Trophoblast cell (in vitro differentiated cells and primary cell): ENCODE measurements at regions not wholly inside any gene's neighbourhood (a gene's known extent, or its start where the extent isn't known, plus 50 kb on each side); places are given as distances from the start of the nearest gene placed in this dataset.
A peak's percentile ranks its signal among the peaks of the same experiment; 100 is the strongest.

Experiments
- DNase-seq, 2 donors: peaks; one replicate each; pipeline ENCODE4 v3.0.0-alpha.2; 2016
- H2AFZ ChIP-seq: 2 replicates; pipeline ENCODE4 v1.6.1; 2013; ENCODE audit warnings: low read length, moderate library complexity, mild to moderate bottlenecking; ENCODE audit not compliant: insufficient read depth, poor library complexity
- H2AK5ac ChIP-seq: 2 replicates; pipeline ENCODE4 v1.6.1; 2013; ENCODE audit warnings: mild to moderate bottlenecking, low read length
- H2BK120ac ChIP-seq: 2 replicates; pipeline ENCODE4 v1.6.1; 2013; ENCODE audit warnings: low read length, mild to moderate bottlenecking, moderate library complexity; ENCODE audit not compliant: insufficient read depth, poor library complexity
- H2BK12ac ChIP-seq: 2 replicates; pipeline ENCODE4 v1.6.1; 2013; ENCODE audit warnings: mild to moderate bottlenecking, low read length, moderate library complexity
- H2BK5ac ChIP-seq: 2 replicates; pipeline ENCODE4 v1.6.1; 2013; ENCODE audit warnings: low read length, low read depth, moderate library complexity, mild to moderate bottlenecking; ENCODE audit not compliant: poor library complexity
- H3K14ac ChIP-seq: 2 replicates; pipeline ENCODE4 v1.6.1; 2013; ENCODE audit warnings: mild to moderate bottlenecking, low read length
- H3K18ac ChIP-seq: 2 replicates; pipeline ENCODE4 v1.6.1; 2013; ENCODE audit warnings: mild to moderate bottlenecking, low read length
- H3K23ac ChIP-seq: 2 replicates; pipeline ENCODE4 v1.6.1; 2013; ENCODE audit warnings: low read length
- H3K27ac ChIP-seq: 2 replicates; pipeline ENCODE4 v1.5.1; 2013; ENCODE audit warnings: low read depth, mild to moderate bottlenecking, inconsistent platforms, low read length, moderate library complexity
- H3K27me3 ChIP-seq: 2 replicates; pipeline ENCODE4 v1.6.1; 2013; ENCODE audit warnings: inconsistent platforms, mild to moderate bottlenecking, low read length, moderate library complexity; ENCODE audit not compliant: insufficient read depth
- H3K36me3 ChIP-seq, 2 experiments: 1 replicate in 1 of 2; 2 replicates in 1 of 2; pipeline ENCODE4 v1.6.1; 2013; ENCODE audit warnings: low read length in 2 of 2, mild to moderate bottlenecking in 2 of 2, moderate library complexity in 1 of 2; ENCODE audit not compliant: insufficient read depth in 2 of 2, control insufficient read depth in 1 of 2
- H3K4ac ChIP-seq: 2 replicates; pipeline ENCODE4 v1.6.1; 2013; ENCODE audit warnings: low read depth, mild to moderate bottlenecking, low read length, moderate library complexity
- H3K4me1 ChIP-seq, 2 experiments: 1 replicate in 1 of 2; 2 replicates in 1 of 2; pipeline ENCODE4 v1.6.1; 2013; ENCODE audit warnings: low read length in 2 of 2, mild to moderate bottlenecking in 2 of 2, moderate library complexity in 1 of 2; ENCODE audit not compliant: insufficient read depth in 2 of 2, control insufficient read depth in 1 of 2
- H3K4me2 ChIP-seq: 2 replicates; pipeline ENCODE4 v1.6.1; 2013; ENCODE audit warnings: inconsistent platforms, mild to moderate bottlenecking, low read length, moderate library complexity
- H3K4me3 ChIP-seq: 2 replicates; pipeline ENCODE4 v1.5.1; 2013; ENCODE audit warnings: mild to moderate bottlenecking, low read depth, low read length, inconsistent platforms
- H3K79me1 ChIP-seq: one replicate; pipeline ENCODE4 v1.6.1; 2013; ENCODE audit warnings: low read length
- H3K79me2 ChIP-seq: 2 replicates; pipeline ENCODE4 v1.6.1; 2013; ENCODE audit warnings: low read length, mild to moderate bottlenecking; ENCODE audit not compliant: control insufficient read depth, insufficient read depth, poor library complexity
- H3K9ac ChIP-seq: 2 replicates; pipeline ENCODE4 v1.6.1; 2013; ENCODE audit warnings: mild to moderate bottlenecking, low read length
- H3K9me3 ChIP-seq: 2 replicates; pipeline ENCODE4 v1.6.1; 2013; ENCODE audit warnings: low read depth, mild to moderate bottlenecking, control low read depth, inconsistent platforms, low read length; ENCODE audit not compliant: insufficient read depth
- H4K12ac ChIP-seq: 2 replicates; pipeline ENCODE4 v1.6.1; 2013; ENCODE audit warnings: low read depth, mild to moderate bottlenecking, low read length, moderate library complexity
- H4K8ac ChIP-seq: 2 replicates; pipeline ENCODE4 v1.6.1; 2013; ENCODE audit warnings: low read depth, mild to moderate bottlenecking, low read length, moderate library complexity
- H4K91ac ChIP-seq: one replicate; pipeline ENCODE4 v1.6.1; 2013; ENCODE audit warnings: low read depth, mild to moderate bottlenecking, low read length, moderate library complexity
- WGBS: extraction: QIAGEN DNeasy Blood & Tissue Kit; methylation state at CpG from one replicate; pipeline ENCODE4 v1.1.7; 2013; ENCODE audit warnings: missing lambda C conversion rate; ENCODE audit not compliant: insufficient read length, insufficient coverage; ENCODE audit errors: extremely low coverage; 5-methylcytosine and 5-hydroxymethylcytosine counted together

- no peak overlapping the region for H4K8ac ChIP-seq
- H2BK5ac ChIP-seq: peak overlapping the region; percentile 2
- H3K79me1 ChIP-seq: peaks cover 10% of the 10 kb centered on the region
- H4K12ac ChIP-seq: no peak overlapping the region
- H3K4me3 ChIP-seq: no peak overlapping the region
- H3K18ac ChIP-seq: peak overlapping the region; percentile 7
- H3K27me3 ChIP-seq: no peaks in the 10 kb centered on the region
- no peak overlapping the region for H3K4ac ChIP-seq
- peak overlapping the region; percentile 0 for H3K27ac ChIP-seq
- H3K9ac ChIP-seq: no peak overlapping the region
- peak overlapping the region; percentile 3 for H3K4me2 ChIP-seq
- no peak overlapping the region for H2AK5ac ChIP-seq
- no peak overlapping the region for H3K14ac ChIP-seq
- H2AFZ ChIP-seq: no peak overlapping the region
- H3K79me2 ChIP-seq: no peaks in the 10 kb centered on the region
- no peaks in the 10 kb centered on the region for H3K36me3 ChIP-seq
- no CpG with 5 or more reads among the region's 11 CpGs for WGBS
- H2BK120ac ChIP-seq: peak overlapping the region; percentile 9
- peak in 1 of 2 donors; percentile 18 for DNase-seq
- H3K23ac ChIP-seq: no peak overlapping the region
- no peaks in the 10 kb centered on the region for H3K9me3 ChIP-seq
- H2BK12ac ChIP-seq: peak overlapping the region; percentile 20
- H3K4me1 ChIP-seq: peaks cover 12 to 17% of the 10 kb centered on the region in 2 experiments
- peak overlapping the region; percentile 25 for H4K91ac ChIP-seq
Observed at GRCh38 chr1:228804640-228805413, 69.5 kb downstream of the RHOU start.

DNA sequence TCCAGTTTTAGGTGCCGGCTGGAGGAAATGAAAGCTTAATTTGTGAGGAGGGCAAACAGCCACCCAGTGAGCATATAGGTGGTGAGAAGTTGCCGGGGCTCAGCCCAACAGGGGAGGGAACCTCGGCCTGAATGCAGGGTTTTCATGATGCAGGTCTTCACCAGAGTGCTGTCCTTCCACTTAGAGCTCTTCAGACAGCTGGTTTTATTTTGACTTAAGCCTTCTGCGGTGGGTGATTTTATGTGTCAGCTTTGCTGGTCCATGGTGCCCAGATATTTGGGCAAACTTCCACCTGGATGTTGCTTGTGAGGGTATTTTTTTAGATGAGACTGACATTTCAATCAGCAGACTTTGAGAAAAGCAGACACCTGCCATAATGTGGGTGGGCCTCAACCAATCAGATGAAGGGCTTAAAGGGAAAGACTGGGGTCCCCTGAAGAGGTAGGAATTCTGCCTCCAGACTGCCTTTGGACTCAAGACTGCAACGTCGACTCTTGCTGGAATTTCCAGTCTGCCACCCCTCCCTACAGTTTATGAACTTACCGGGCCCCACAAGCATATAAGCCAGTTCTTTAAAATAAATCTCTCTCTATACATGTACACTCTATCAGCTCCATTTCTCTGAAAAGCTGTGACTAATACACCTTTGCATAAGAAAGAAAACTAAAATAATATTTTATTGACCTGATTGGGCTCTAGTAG, 72.8 kb downstream of the RHOU start:
- no peaks in the 10 kb centered on the region for H3K9me3 ChIP-seq
- WGBS: no CpG with 5 or more reads among the region's 7 CpGs
- H3K79me2 ChIP-seq: no peaks in the 10 kb centered on the region

GRCh38 chr1:228809621-228810394, 74.5 kb downstream of the RHOU start:
- H3K9me3 ChIP-seq: no peaks in the 10 kb centered on the region
- peak; percentile 98 to 99 for DNase-seq
- H2BK12ac ChIP-seq: peak overlapping the region; percentile 37
- H3K36me3 ChIP-seq: no peaks in the 10 kb centered on the region
- peak overlapping the region; percentile 72 for H3K27ac ChIP-seq
- peaks cover 20% of the 10 kb centered on the region for H3K79me1 ChIP-seq
- no peak overlapping the region for H3K4me3 ChIP-seq
- no peak overlapping the region for H4K8ac ChIP-seq
- no peak overlapping the region for H3K14ac ChIP-seq
- H3K23ac ChIP-seq: no peak overlapping the region
- no peak overlapping the region for H4K12ac ChIP-seq
- no peak overlapping the region for H3K9ac ChIP-seq
- H2AK5ac ChIP-seq: no peak overlapping the region
- no peak overlapping the region for H3K4me2 ChIP-seq
- no peak overlapping the region for H3K18ac ChIP-seq
- H4K91ac ChIP-seq: peak overlapping the region; percentile 67
- H3K4ac ChIP-seq: no peak overlapping the region
- H2BK5ac ChIP-seq: no peak overlapping the region
- no CpG with 5 or more reads among the region's 7 CpGs for WGBS
- peaks cover 18 to 25% of the 10 kb centered on the region in 2 experiments for H3K4me1 ChIP-seq
- no peaks in the 10 kb centered on the region for H3K79me2 ChIP-seq
- H2AFZ ChIP-seq: no peak overlapping the region
- peak overlapping the region; percentile 28 for H2BK120ac ChIP-seq
- no peaks in the 10 kb centered on the region for H3K27me3 ChIP-seq

More for the DNA sequence above, 72.8 kb downstream of the RHOU start:
- Histone ChIP-seq H3K4me2 (no peak overlapping the region), H3K4me1 (peaks cover 22 to 25% of the 10 kb centered on the region in 2 experiments), H3K36me3 (no peaks in the 10 kb centered on the region), H3K4ac (no peak overlapping the region), H4K8ac (no peak overlapping the region), H2AK5ac (no peak overlapping the region), H4K91ac (peak overlapping the region; percentile 23), H2BK5ac (no peak overlapping the region), H3K9ac (no peak overlapping the region), H3K23ac (no peak overlapping the region), H3K79me1 (peaks cover 26% of the 10 kb centered on the region), H3K18ac (no peak overlapping the region), H3K14ac (no peak overlapping the region), H2AFZ (no peak overlapping the region), H3K4me3 (no peak overlapping the region), H3K27me3 (no peaks in the 10 kb centered on the region), H2BK120ac (peak overlapping the region; percentile 47), H4K12ac (no peak overlapping the region), H2BK12ac (peak overlapping the region; percentile 55), H3K27ac (no peak overlapping the region)
- no peak for DNase-seq

DNA sequence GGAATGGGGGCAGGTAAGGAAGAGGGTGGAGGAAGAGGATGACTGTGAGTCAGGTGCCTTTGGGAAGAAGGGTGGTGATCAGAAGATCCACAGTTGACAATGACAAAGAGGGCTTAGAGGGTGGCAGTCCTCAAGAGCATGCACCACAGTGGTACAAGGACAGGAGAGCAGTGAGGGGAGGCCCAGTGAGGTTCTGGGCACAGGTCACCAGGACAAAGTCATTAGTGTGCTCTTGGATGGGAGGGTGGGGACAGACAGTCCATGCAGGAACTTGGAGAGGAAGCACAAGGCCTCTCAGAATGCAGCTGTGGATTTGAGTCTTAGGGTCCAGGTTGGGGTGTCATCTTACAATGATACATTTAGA, 75.1 kb downstream of the RHOU start:
- no peak overlapping the region for H3K4ac ChIP-seq
- H3K18ac ChIP-seq: peak overlapping the region; percentile 10
- H3K27me3 ChIP-seq: no peaks in the 10 kb centered on the region
- H2AK5ac ChIP-seq: peak overlapping the region; percentile 9
- peaks cover 20% of the 10 kb centered on the region for H3K79me1 ChIP-seq
- no peak overlapping the region for H3K4me2 ChIP-seq
- peak overlapping the region; percentile 10 for H3K14ac ChIP-seq
- peak overlapping the region; percentile 67 for H4K91ac ChIP-seq
- no peaks in the 10 kb centered on the region for H3K79me2 ChIP-seq
- no peaks in the 10 kb centered on the region for H3K36me3 ChIP-seq
- peak overlapping the region; percentile 28 for H2BK120ac ChIP-seq
- H2AFZ ChIP-seq: no peak overlapping the region
- peak overlapping the region; percentile 20 for H4K8ac ChIP-seq
- no peak overlapping the region for H3K4me3 ChIP-seq
- peaks cover 16 to 25% of the 10 kb centered on the region in 2 experiments for H3K4me1 ChIP-seq
- no peak overlapping the region for H4K12ac ChIP-seq
- peak overlapping the region; percentile 72 for H3K27ac ChIP-seq
- H2BK5ac ChIP-seq: peak overlapping the region; percentile 5
- no peak overlapping the region for H3K23ac ChIP-seq
- no peaks in the 10 kb centered on the region for H3K9me3 ChIP-seq
- H2BK12ac ChIP-seq: peak overlapping the region; percentile 37
- no peak for DNase-seq
- no peak overlapping the region for H3K9ac ChIP-seq
